GM12878 (cell line): ENCODE measurements at regions not wholly inside any gene's neighbourhood (a gene's known extent, or its start where the extent isn't known, plus 50 kb on each side); places are given as distances from the start of the nearest gene placed in this dataset.

Experiments
- ATAC-seq: fragments of 200-7000 bp; cut with Tn5 transposase; 3 replicates; pipeline ENCODE4 v1.9.1; 2020; ENCODE audit warnings: mild to moderate bottlenecking, moderate library complexity
- BruUV-seq: library from RNA; stranded (reverse); fragments of 400-500 nt; replicated peaks from 2 replicates; lab custom pipeline; 2021; lab: Mats Ljungman, UMichigan
- CTCF ChIA-PET: fragments of 300-600 bp; sonication (Branson Sonifier 250); formaldehyde crosslinking; extraction: SDS; loops from one replicate; lab custom pipeline; 2021; ENCODE audit warnings: inconsistent platforms; lab: Yijun Ruan, JAX
- POLR2A ChIA-PET: fragments of 350-600 bp; formaldehyde crosslinking; extraction: SDS; loops from one replicate; lab custom pipeline; 2021; ENCODE audit warnings: inconsistent platforms; lab: Charles Lee
- RAD21 ChIA-PET: fragments of 300-600 bp; sonication (Branson Sonifier 250); formaldehyde crosslinking; loops from one replicate; lab custom pipeline; 2023; ENCODE audit warnings: antibody characterized with exemption; ENCODE audit not compliant: unreplicated experiment; lab: Charles Lee
- SMC1A ChIA-PET: fragments of 300-600 bp; sonication (Branson Sonifier 250); formaldehyde crosslinking; loops from one replicate; lab custom pipeline; 2023; ENCODE audit not compliant: unreplicated experiment, uncharacterized antibody; lab: Charles Lee
- DNase-seq: peaks from one replicate; pipeline ENCODE4 v3.0.0-alpha.2; 2011; ENCODE audit warnings: low read depth, low spot score
- FAIRE-seq: peaks from 3 replicates; lab custom pipeline; 2011; peaks lifted over from hg19 to GRCh38; lab: Jason Lieb, UNC
- H2AFZ ChIP-seq: 2 replicates; pipeline ENCODE4 v1.6.0; 2011; ENCODE audit warnings: low read depth, low read length, control low read depth; ENCODE audit not compliant: control insufficient read depth
- H3K27ac ChIP-seq: 2 replicates; pipeline ENCODE4 v1.5.1; 2011; ENCODE audit warnings: control low read depth; ENCODE audit not compliant: control insufficient read depth, insufficient read depth
- H3K27me3 ChIP-seq, 2 experiments: replicated peaks in 1 of 2; 2 replicates each; pipeline versions ENCODE4 v1.6.0 to v1.6.1; 2011; ENCODE audit warnings: low read length in 1 of 2; ENCODE audit not compliant: control insufficient read depth in 2 of 2, insufficient read depth in 2 of 2
- H3K36me3 ChIP-seq, 2 experiments: 2 replicates each; pipeline ENCODE4 v1.5.1; 2011; ENCODE audit warnings: low read length in 1 of 2; ENCODE audit not compliant: control insufficient read depth in 2 of 2, insufficient read depth in 2 of 2
- H3K4me1 ChIP-seq: 2 replicates; pipeline ENCODE4 v1.6.1; 2011; ENCODE audit warnings: mild to moderate bottlenecking, low read length, moderate library complexity, mixed read lengths; ENCODE audit not compliant: control insufficient read depth, insufficient read depth
- H3K4me2 ChIP-seq: 2 replicates; pipeline ENCODE4 v1.6.0; 2011; ENCODE audit warnings: control low read depth; ENCODE audit not compliant: control insufficient read depth, insufficient read depth
- H3K4me3 ChIP-seq: fragments of 200-600 bp; sonication (generic); 2 replicates; pipeline ENCODE4 v1.5.1; 2016
- H3K79me2 ChIP-seq: 2 replicates; pipeline ENCODE4 v1.6.0; 2011; ENCODE audit warnings: low read length; ENCODE audit not compliant: control insufficient read depth, insufficient read depth
- H3K9ac ChIP-seq: 2 replicates; pipeline ENCODE4 v1.8.0; 2011; ENCODE audit warnings: low read length, control low read depth, mixed read lengths; ENCODE audit not compliant: control insufficient read depth, insufficient read depth
- H3K9me3 ChIP-seq: replicated peaks from 3 replicates; pipeline ENCODE4 v1.5.1; 2011; ENCODE audit warnings: mild to moderate bottlenecking, low read length; ENCODE audit not compliant: control insufficient read depth, insufficient read depth
- H4K20me1 ChIP-seq: 2 replicates; pipeline ENCODE4 v1.6.0; 2011; ENCODE audit not compliant: control insufficient read depth, insufficient read depth
- BMI1 ChIP-seq: fragments of 450-650 bp; IDR thresholded peaks from 2 replicates; pipeline ENCODE4 v1.6.1; 2016; ENCODE audit warnings: mild to moderate bottlenecking, moderate library complexity, borderline replicate concordance
- CEBPB ChIP-seq, 2 experiments: fragments of 150-350 bp in 1 of 2; IDR thresholded peaks; 2 replicates each; pipeline ENCODE4 v1.6.1; 2012 to 2014; ENCODE audit warnings: low read depth in 2 of 2, low read length in 2 of 2, borderline replicate concordance in 1 of 2, inconsistent platforms in 1 of 2
- CHD1 ChIP-seq: IDR thresholded peaks from 2 replicates; pipeline ENCODE4 v1.6.1; 2012; ENCODE audit warnings: low read depth, low read length, improper control_type of control experiment
- FOXM1 ChIP-seq: IDR thresholded peaks from 2 replicates; pipeline ENCODE4 v1.6.1; 2012; ENCODE audit warnings: low read depth, mild to moderate bottlenecking, inconsistent platforms, low read length, moderate library complexity
- GATAD2B ChIP-seq: fragments of 450-650 bp; conservative IDR thresholded peaks from 2 replicates; pipeline ENCODE4 v1.6.1; 2017; ENCODE audit warnings: low read depth, mild to moderate bottlenecking, moderate library complexity
- HCFC1 ChIP-seq: fragments of 150-350 bp; IDR thresholded peaks from 2 replicates; pipeline ENCODE4 v1.6.1; 2014; ENCODE audit warnings: low read length
- HDAC6 ChIP-seq: fragments of 200-600 bp; sonication (generic); IDR thresholded peaks from one replicate; pipeline ENCODE4 v1.8.0; 2017; ENCODE audit warnings: antibody characterized with exemption; ENCODE audit not compliant: unreplicated experiment
- HDGF ChIP-seq: fragments of 450-650 bp; IDR thresholded peaks from 2 replicates; pipeline ENCODE4 v1.6.1; 2016; ENCODE audit warnings: antibody characterized with exemption
- MEF2A ChIP-seq: IDR thresholded peaks from 2 replicates; pipeline ENCODE4 v1.6.1; 2011; ENCODE audit warnings: low read depth, mild to moderate bottlenecking, low read length, moderate library complexity; ENCODE audit not compliant: insufficient read depth
- SKIL ChIP-seq: fragments of 450-650 bp; IDR thresholded peaks from 2 replicates; pipeline ENCODE4 v1.6.1; 2017; ENCODE audit warnings: mild to moderate bottlenecking, low read depth, inconsistent platforms; ENCODE audit not compliant: poor library complexity, severe bottlenecking
- SPI1 ChIP-seq: IDR thresholded peaks from 2 replicates; pipeline ENCODE4 v1.6.1; 2011; ENCODE audit warnings: low read depth, mild to moderate bottlenecking, low read length, moderate library complexity, borderline replicate concordance; ENCODE audit not compliant: insufficient read depth
- TBL1XR1 ChIP-seq: IDR thresholded peaks from 2 replicates; pipeline ENCODE4 v1.6.1; 2012; ENCODE audit warnings: low read depth, low read length, improper control_type of control experiment
- ZNF217 ChIP-seq: fragments of 450-650 bp; IDR thresholded peaks from 2 replicates; pipeline ENCODE4 v1.6.1; 2017; ENCODE audit warnings: antibody characterized with exemption, mild to moderate bottlenecking
- ZNF592 ChIP-seq: fragments of 450-650 bp; IDR thresholded peaks from 2 replicates; pipeline ENCODE4 v1.6.1; 2017; ENCODE audit warnings: mild to moderate bottlenecking, moderate library complexity
- ZSCAN29 ChIP-seq: fragments of 450-650 bp; IDR thresholded peaks from 2 replicates; pipeline ENCODE4 v1.6.1; 2017; ENCODE audit warnings: mild to moderate bottlenecking, moderate library complexity
- WGBS: methylation state at CpG from one replicate; pipeline ENCODE4 v1.1.6; 2016; ENCODE audit warnings: low lambda C conversion rate; ENCODE audit not compliant: insufficient replicate concordance, insufficient coverage; ENCODE audit errors: missing lambda C conversion rate; 5-methylcytosine and 5-hydroxymethylcytosine counted together
- in situ Hi-C: fragments of 300-500 bp; cut with MboI; formaldehyde crosslinking; loops from 9 replicates; pipeline ENCODE4 v1.14.3; 2018; ENCODE audit warnings: mixed read lengths
- intact Hi-C: fragments of 100-400 bp; cut with micrococcal nuclease; formaldehyde crosslinking; loops from one replicate; pipeline ENCODE4 v1.14.2; 2022; ENCODE audit not compliant: unreplicated experiment

- Histone ChIP-seq H3K27me3 (no peaks in the 10 kb centered on the region; a peak in 1 of 4 replicates), H3K27ac (no peak overlapping the region), H3K4me3 (no peak overlapping the region), H3K4me2 (no peak overlapping the region), H4K20me1 (no peaks in the 10 kb centered on the region), H3K79me2 (no peaks in the 10 kb centered on the region), H3K36me3 (no peaks in the 10 kb centered on the region), H3K9ac (no peak overlapping the region), H3K9me3 (no peaks in the 10 kb centered on the region), H2AFZ (no peak overlapping the region)
- FAIRE-seq (no peak), ATAC-seq (no peak)
- CTCF ChIA-PET: no interaction called here
- RAD21 ChIA-PET: no interaction called here
- POLR2A ChIA-PET: no interaction called here
- BruUV-seq: no TSS peak
- SMC1A ChIA-PET: no interaction called here
- 45% methylated on average over 14 of the region's 14 CpGs for WGBS
- TF ChIP-seq MEF2A: no peak
- no peak for TF ChIP-seq ZNF217
- TF ChIP-seq SKIL: no peak
- TF ChIP-seq ZSCAN29: no peak
- no peak for TF ChIP-seq HDGF
- no peak for TF ChIP-seq TBL1XR1
- no peak for TF ChIP-seq CHD1
- TF ChIP-seq CEBPB (IDR thresholded peaks at IDR 0.05; ENCODE audit: borderline replicate concordance in 1 of 2, low read depth in 2 of 2, low read length in 2 of 2): no peak
- TF ChIP-seq BMI1: no peak
- TF ChIP-seq FOXM1: no peak
- TF ChIP-seq ZNF592: no peak
- no peak for TF ChIP-seq GATAD2B
- TF ChIP-seq SPI1: no peak
- TF ChIP-seq HCFC1: no peak
- no peak for TF ChIP-seq HDAC6
- TF ChIP-seq, all 136 proteins: peak for 0
- H3K4me1 ChIP-seq: no peaks in the 10 kb centered on the region
- intact Hi-C loops: no loop called here
- DNase-seq: no peak
- in situ Hi-C loops: no loop called here
These were observed 371.3 kb upstream of the HS6ST1 start for GRCh38 chr2:128689971-128690370.
